ENCODE measurements at regions not wholly inside any gene's neighbourhood (a gene's known extent, or its start where the extent isn't known, plus 50 kb on each side); places are given as distances from the start of the nearest gene placed in this dataset.
"Not testable (repeated sequence)": the region's sequence is repeated elsewhere in the genome, so short reads cannot be mapped to it uniquely, and the experiment has no call there.

DNA sequence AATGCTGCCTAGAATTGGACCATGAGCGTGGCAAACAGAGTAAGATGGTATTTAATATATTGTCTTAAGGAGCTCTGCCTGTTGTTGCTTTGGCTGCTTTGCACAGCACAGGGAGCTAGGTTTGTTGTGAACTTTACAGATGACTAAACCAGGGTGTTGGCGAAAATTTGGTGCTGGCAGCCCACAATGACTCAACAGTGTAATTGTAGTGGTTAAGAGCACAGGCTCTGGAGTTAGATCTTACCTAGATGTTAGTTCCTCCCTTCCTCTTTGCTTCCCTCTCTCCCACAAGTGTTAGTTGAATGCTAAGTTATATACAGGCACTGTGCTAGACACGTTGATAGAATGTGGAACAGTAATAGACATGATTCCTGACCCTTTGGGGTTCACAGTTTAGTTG is 128.9 kb upstream of the TRPC5 start:
- no peaks in the 10 kb centered on the region for H3K4me1 Mint-ChIP-seq (ENCODE audit: low read depth)
- H3K27ac Mint-ChIP-seq, result no peak overlapping the region
- DNase-seq (peak in 1 of 2 donors; percentile 23), ATAC-seq (replicated peaks in 1 of 2) (peak; percentile 72 to 76)
- peaks cover 18% of the 10 kb centered on the region for H3K27me3 Mint-ChIP-seq (ENCODE audit: low read depth)
- no peaks in the 10 kb centered on the region for H3K9me3 Mint-ChIP-seq
- no peak overlapping the region for H3K4me3 Mint-ChIP-seq
- H3K36me3 Mint-ChIP-seq (ENCODE audit: insufficient read depth in 2 of 2), result no peaks in the 10 kb centered on the region

DNA sequence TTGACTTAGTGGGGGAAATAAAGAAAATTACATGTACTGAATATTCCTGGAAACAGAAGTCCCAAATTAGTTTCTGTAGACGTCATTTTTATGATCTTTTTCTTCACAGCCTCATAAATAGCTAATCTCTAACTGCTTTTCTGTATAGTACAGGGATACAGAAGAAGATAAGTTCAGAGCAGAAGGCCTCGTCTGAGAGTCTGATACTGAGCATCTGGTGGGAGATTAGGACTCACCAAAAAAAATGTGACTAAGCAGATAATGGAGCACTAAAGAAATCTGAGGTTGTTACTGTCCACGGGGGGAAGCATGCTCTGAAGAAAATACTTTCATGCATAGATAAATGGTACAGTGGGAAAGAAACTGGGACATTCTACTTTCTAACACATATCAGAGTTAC is 115.3 kb upstream of the TRPC5 start:
- Mint-ChIP-seq H3K27me3 (ENCODE audit: low read depth) (peaks cover 27% of the 10 kb centered on the region), H3K9me3 (peaks cover 0 to 2% of the 10 kb centered on the region in 2 donors), H3K4me3 (no peak overlapping the region), H3K36me3 (ENCODE audit: insufficient read depth in 2 of 2) (no peaks in the 10 kb centered on the region), H3K4me1 (ENCODE audit: low read depth) (no peaks in the 10 kb centered on the region), H3K27ac (no peak overlapping the region)
- DNase-seq (no peak), ATAC-seq (replicated peaks in 1 of 2) (no peak)

DNA sequence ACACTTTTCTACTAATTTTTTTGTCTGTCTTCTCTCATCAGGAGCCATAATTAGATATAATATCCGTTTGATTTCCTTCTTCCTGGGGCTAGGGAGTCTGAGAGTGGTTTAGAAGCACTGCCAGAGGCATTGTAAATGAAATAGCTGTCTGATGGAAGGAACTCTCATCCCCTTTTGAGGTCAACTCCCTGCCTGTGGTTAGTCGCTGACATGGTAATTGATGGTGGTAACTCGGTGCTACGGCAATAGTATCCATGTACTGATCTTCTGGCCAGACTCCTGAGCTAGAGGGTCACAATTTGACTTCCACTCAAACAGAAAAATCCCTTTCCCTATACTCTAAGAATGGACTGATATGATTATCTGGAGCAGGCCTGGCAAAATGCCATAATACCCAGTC is 108.1 kb upstream of the TRPC5 start:
- no peaks in the 10 kb centered on the region for H3K4me1 Mint-ChIP-seq (ENCODE audit: low read depth)
- H3K36me3 Mint-ChIP-seq (ENCODE audit: insufficient read depth in 2 of 2), result no peaks in the 10 kb centered on the region
- H3K9me3 Mint-ChIP-seq, result peaks cover 0 to 2% of the 10 kb centered on the region in 2 donors
- H3K27ac Mint-ChIP-seq, result no peak overlapping the region
- no peak for ATAC-seq (replicated peaks in 1 of 2)
- H3K27me3 Mint-ChIP-seq (ENCODE audit: low read depth), result peaks cover 12% of the 10 kb centered on the region
- H3K4me3 Mint-ChIP-seq, result no peak overlapping the region
- DNase-seq, result no peak

DNA sequence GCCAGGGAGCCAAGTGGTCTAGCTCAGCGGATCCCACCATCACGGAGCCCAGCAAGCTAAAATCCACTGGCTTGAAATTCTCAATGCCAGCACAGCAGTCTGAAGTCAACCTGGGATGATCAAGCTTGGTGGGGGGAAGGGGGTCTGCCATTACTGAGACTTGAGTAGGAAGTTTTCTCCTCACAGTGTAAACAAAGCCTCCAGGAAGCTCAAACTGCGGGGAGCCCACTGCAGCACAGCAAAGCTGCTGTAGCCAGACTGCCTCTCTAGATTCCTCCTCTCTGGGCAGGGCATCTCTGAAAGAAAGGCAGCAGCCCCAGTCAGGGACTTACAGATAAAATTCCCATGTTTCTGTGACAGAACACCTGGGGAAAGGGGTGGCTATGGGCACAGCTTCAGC is 98.8 kb upstream of the TRPC5 start:
- not testable (repeated sequence) for H3K4me3 Mint-ChIP-seq

DNA sequence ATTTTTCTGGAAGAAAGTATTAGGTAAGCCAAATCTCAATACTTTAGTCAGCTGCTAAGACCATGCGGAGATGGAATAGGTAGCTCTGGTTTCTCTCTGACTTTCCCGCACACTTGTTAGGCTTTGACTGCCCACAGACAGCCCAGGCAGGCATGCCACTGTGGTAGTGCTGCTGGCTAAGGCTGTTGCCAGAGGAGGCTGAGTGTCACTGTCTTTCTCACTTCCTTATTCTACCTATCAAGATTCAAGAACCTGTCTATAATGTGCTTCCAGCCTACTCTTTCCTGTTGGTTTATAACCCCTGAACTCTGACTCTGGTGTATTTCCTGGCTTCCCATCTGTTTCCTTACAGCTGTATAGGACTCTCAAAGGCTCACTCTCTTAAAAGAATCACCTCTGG is 81.8 kb upstream of the TRPC5 start:
- Mint-ChIP-seq H3K4me1 (ENCODE audit: low read depth) (no peaks in the 10 kb centered on the region), H3K36me3 (ENCODE audit: insufficient read depth in 2 of 2) (no peaks in the 10 kb centered on the region), H3K4me3 (no peak overlapping the region), H3K27ac (no peak overlapping the region), H3K9me3 (no peaks in the 10 kb centered on the region), H3K27me3 (ENCODE audit: low read depth) (peaks cover 43% of the 10 kb centered on the region)
- DNase-seq, result no peak
- no peak for ATAC-seq (replicated peaks in 1 of 2)

More for the DNA sequence above, 98.8 kb upstream of the TRPC5 start:
- H3K27me3 Mint-ChIP-seq (ENCODE audit: low read depth); H3K36me3 Mint-ChIP-seq (ENCODE audit: insufficient read depth in 2 of 2); H3K9me3 Mint-ChIP-seq; H3K4me1 Mint-ChIP-seq (ENCODE audit: low read depth); ATAC-seq (replicated peaks in 1 of 2); H3K27ac Mint-ChIP-seq; DNase-seq: not testable (repeated sequence)

DNA sequence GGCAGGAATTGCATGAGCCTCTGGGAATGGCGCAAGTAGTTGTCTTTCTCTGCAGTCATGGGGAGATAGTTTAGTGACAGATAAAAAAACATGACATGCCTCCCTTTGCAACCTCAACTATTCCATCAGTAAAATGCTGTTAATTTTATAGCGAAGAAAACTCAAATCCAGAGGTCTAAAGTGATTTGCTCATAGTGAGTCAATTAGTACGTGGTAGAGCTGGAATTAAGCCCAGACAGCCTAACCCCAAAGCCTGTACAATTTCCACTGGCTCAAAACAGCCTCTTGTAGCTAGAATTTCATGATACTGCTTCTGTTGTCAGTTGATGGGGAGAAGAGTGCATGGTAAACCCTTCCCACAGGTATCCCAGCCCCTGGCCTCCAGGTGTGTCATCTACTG is 81.3 kb upstream of the TRPC5 start:
- Mint-ChIP-seq H3K27ac (no peak overlapping the region), H3K9me3 (no peaks in the 10 kb centered on the region), H3K4me1 (ENCODE audit: low read depth) (no peaks in the 10 kb centered on the region), H3K4me3 (no peak overlapping the region), H3K36me3 (ENCODE audit: insufficient read depth in 2 of 2) (no peaks in the 10 kb centered on the region), H3K27me3 (ENCODE audit: low read depth) (peaks cover 43% of the 10 kb centered on the region)
- no peak for DNase-seq
- no peak for ATAC-seq (replicated peaks in 1 of 2)

DNA sequence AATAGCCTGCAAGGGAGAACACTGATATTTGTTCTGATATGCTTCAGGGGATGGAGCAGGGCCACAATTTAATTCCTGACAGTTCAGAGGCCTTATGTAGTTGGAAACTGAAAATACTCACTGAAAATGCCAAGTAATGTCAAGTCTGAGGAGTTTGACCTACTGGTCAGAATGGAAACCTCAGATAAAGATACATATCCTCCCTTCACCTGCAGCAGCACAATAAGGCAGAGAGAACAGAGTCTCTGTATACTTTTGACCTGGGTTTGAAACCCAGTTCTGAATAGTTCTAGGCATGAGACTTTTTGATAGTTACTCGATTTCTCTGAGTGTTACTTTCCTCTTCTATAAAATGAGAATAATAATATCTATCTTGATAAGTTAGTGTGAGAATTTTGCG is 65.8 kb upstream of the TRPC5 start:
- no peak overlapping the region for H3K4me3 Mint-ChIP-seq
- H3K27ac Mint-ChIP-seq, result no peak overlapping the region
- H3K4me1 Mint-ChIP-seq (ENCODE audit: low read depth), result no peaks in the 10 kb centered on the region
- no peak for DNase-seq
- H3K36me3 Mint-ChIP-seq (ENCODE audit: insufficient read depth in 2 of 2), result no peaks in the 10 kb centered on the region
- H3K27me3 Mint-ChIP-seq (ENCODE audit: low read depth), result peaks cover 4% of the 10 kb centered on the region
- ATAC-seq (replicated peaks in 1 of 2), result no peak
- H3K9me3 Mint-ChIP-seq, result no peaks in the 10 kb centered on the region

DNA sequence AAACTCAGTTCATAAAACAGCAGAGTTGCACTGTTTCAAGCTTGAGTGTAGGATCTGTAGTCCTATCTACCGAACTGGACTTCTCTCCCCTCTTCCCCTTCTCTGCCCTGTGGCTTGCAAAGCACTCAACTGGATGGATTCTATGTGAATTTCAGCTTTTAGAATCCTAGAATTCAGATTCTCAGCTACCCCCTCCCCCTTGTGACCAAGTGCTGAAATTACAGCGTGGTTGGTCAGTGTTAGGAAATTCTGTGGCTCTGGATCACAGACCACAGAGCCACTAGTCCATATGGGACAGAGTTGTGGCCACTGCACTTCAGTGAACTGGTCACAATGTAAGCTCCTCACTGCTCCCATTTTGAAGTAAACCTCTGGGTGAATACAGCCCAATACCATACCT is 64.6 kb upstream of the TRPC5 start:
- Mint-ChIP-seq H3K4me1 (ENCODE audit: low read depth) (no peaks in the 10 kb centered on the region), H3K4me3 (no peak overlapping the region), H3K9me3 (no peaks in the 10 kb centered on the region), H3K27me3 (ENCODE audit: low read depth) (no peaks in the 10 kb centered on the region), H3K27ac (no peak overlapping the region), H3K36me3 (ENCODE audit: insufficient read depth in 2 of 2) (no peaks in the 10 kb centered on the region)
- no peak for ATAC-seq (replicated peaks in 1 of 2)
- DNase-seq, result no peak

DNA sequence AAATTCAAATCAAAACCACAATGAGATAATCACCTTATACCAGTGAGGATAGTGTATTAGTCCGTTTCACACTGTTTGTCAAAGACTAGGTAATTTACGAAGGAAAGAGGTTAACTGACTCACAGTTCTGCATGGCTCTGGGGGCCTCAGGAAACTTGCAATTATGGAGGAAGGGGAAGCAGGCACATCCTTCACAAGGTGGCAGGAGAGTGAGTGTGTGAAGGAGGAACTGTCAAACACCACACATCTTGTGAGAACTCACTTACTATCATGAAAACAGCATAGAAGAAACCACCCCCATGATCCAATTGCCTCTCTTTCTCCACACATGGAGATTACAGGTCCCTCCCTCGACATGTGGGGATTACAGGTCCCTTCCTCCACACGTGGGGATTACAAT is 54.7 kb upstream of the TRPC5 start:
- Mint-ChIP-seq H3K9me3 (peaks cover 0 to 3% of the 10 kb centered on the region in 2 donors), H3K36me3 (ENCODE audit: insufficient read depth in 2 of 2) (no peaks in the 10 kb centered on the region), H3K4me3 (no peak overlapping the region)

More for the DNA sequence above, 54.7 kb upstream of the TRPC5 start:
- ATAC-seq (replicated peaks in 1 of 2), result no peak
- peaks cover 13% of the 10 kb centered on the region for H3K27me3 Mint-ChIP-seq (ENCODE audit: low read depth)
- no peaks in the 10 kb centered on the region for H3K4me1 Mint-ChIP-seq (ENCODE audit: low read depth)
- DNase-seq, result no peak
- H3K27ac Mint-ChIP-seq, result no peak overlapping the region

All from activated T-cell treated with anti-CD3 and anti-CD28 coated beads, Interleukin-2, amount 50 U/mL, for 72 hours (primary cell).